ENCODE measurements at regions not wholly inside any gene's neighbourhood (a gene's known extent, or its start where the extent isn't known, plus 50 kb on each side); places are given as distances from the start of the nearest gene placed in this dataset.

GRCh38 chr7:89943525-89944050, 210.7 kb upstream of the STEAP1 start:
- TF ChIP-seq, protein P1, sequence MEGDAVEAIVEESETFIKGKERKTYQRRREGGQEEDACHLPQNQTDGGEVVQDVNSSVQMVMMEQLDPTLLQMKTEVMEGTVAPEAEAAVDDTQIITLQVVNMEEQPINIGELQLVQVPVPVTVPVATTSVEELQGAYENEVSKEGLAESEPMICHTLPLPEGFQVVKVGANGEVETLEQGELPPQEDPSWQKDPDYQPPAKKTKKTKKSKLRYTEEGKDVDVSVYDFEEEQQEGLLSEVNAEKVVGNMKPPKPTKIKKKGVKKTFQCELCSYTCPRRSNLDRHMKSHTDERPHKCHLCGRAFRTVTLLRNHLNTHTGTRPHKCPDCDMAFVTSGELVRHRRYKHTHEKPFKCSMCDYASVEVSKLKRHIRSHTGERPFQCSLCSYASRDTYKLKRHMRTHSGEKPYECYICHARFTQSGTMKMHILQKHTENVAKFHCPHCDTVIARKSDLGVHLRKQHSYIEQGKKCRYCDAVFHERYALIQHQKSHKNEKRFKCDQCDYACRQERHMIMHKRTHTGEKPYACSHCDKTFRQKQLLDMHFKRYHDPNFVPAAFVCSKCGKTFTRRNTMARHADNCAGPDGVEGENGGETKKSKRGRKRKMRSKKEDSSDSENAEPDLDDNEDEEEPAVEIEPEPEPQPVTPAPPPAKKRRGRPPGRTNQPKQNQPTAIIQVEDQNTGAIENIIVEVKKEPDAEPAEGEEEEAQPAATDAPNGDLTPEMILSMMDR (IDR thresholded peaks at IDR 0.05), result no peak
- no peak for TF ChIP-seq POLR2A (IDR thresholded peaks at IDR 0.05)

Data from heart left ventricle (tissue), 13 donors.